ENCODE measurements at regions not wholly inside any gene's neighbourhood (a gene's known extent, or its start where the extent isn't known, plus 50 kb on each side); places are given as distances from the start of the nearest gene placed in this dataset.

GRCh38 chr15:69855258-69856000, 242.3 kb downstream of the TLE3 start:
- DNase-seq (ENCODE audit: extremely low spot score) = no peak
- ChIA-PET POLR2A (no interaction called here), CTCF (interaction anchor here (0.8 kb wide), 1 partner anchor 10 kb away, joined by 3 read pairs; no protein-coding TSS in a partner anchor)
- TF ChIP-seq CTCF (IDR thresholded peaks at IDR 0.05; ENCODE audit: control extremely low read depth, extremely low read depth, low read depth, missing control alignments) = no peak

- CTCF ChIA-PET = no interaction called here
- DNase-seq (ENCODE audit: extremely low spot score) = no peak
- no peak for TF ChIP-seq CTCF (IDR thresholded peaks at IDR 0.05; ENCODE audit: control extremely low read depth, extremely low read depth, low read depth, missing control alignments)
- POLR2A ChIA-PET = no interaction called here
Measured at GRCh38 chr15:69857250-69857649, 240.5 kb downstream of the TLE3 start.

- no peak for TF ChIP-seq CTCF (IDR thresholded peaks at IDR 0.05; ENCODE audit: control extremely low read depth, extremely low read depth, low read depth, missing control alignments)
- ChIA-PET CTCF (no interaction called here), POLR2A (no interaction called here)
- no peak for DNase-seq (ENCODE audit: extremely low spot score)
Measured at GRCh38 chr15:69857686-69858391, 239.9 kb downstream of the TLE3 start.

GRCh38 chr15:69858456-69858855, 239.3 kb downstream of the TLE3 start:
- no peak for TF ChIP-seq CTCF (IDR thresholded peaks at IDR 0.05; ENCODE audit: control extremely low read depth, extremely low read depth, low read depth, missing control alignments)
- no peak for DNase-seq (ENCODE audit: extremely low spot score)
- CTCF ChIA-PET = no interaction called here
- POLR2A ChIA-PET = no interaction called here

GRCh38 chr15:69859866-69860265, 237.9 kb downstream of the TLE3 start:
- no peak for TF ChIP-seq CTCF (IDR thresholded peaks at IDR 0.05; ENCODE audit: control extremely low read depth, extremely low read depth, low read depth, missing control alignments)
- ChIA-PET CTCF (no interaction called here), POLR2A (no interaction called here)
- no peak for DNase-seq (ENCODE audit: extremely low spot score)

GRCh38 chr15:69860321-69860720, 237.4 kb downstream of the TLE3 start:
- no peak for TF ChIP-seq CTCF (IDR thresholded peaks at IDR 0.05; ENCODE audit: control extremely low read depth, extremely low read depth, low read depth, missing control alignments)
- ChIA-PET CTCF (no interaction called here), POLR2A (no interaction called here)
- no peak for DNase-seq (ENCODE audit: extremely low spot score)

Measured in GM10248 (cell line).